Suprapubic skin (tissue), 4 donors: ENCODE measurements at regions not wholly inside any gene's neighbourhood (a gene's known extent, or its start where the extent isn't known, plus 50 kb on each side); places are given as distances from the start of the nearest gene placed in this dataset.

Experiments
- DNase-seq, 2 donors: peaks; one replicate each; pipeline ENCODE4 v3.0.0-alpha.2; 2019; ENCODE audit warnings: low spot score in 2 of 2
- H3K27ac ChIP-seq: fragments of 200-600 bp; sonication (generic); one replicate; pipeline ENCODE4 v1.5.1; 2019
- H3K27me3 ChIP-seq: fragments of 200-600 bp; sonication (generic); one replicate; pipeline ENCODE4 v1.5.1; 2019
- H3K36me3 ChIP-seq: fragments of 200-600 bp; sonication (generic); one replicate; pipeline ENCODE4 v1.5.1; 2019
- H3K4me1 ChIP-seq: fragments of 200-600 bp; sonication (generic); one replicate; pipeline ENCODE4 v1.5.1; 2019
- H3K4me3 ChIP-seq: fragments of 200-600 bp; sonication (generic); one replicate; pipeline ENCODE4 v1.5.1; 2019; ENCODE audit warnings: mild to moderate bottlenecking
- H3K9me3 ChIP-seq: fragments of 200-600 bp; sonication (generic); one replicate; pipeline ENCODE4 v1.5.1; 2019
- EP300 ChIP-seq: sonication (generic); formaldehyde crosslinking; IDR thresholded peaks from one replicate; pipeline ENCODE4 v1.6.1; 2017; ENCODE audit warnings: antibody characterized with exemption
- POLR2A ChIP-seq, 2 donors: fragments of 450-650 bp; IDR thresholded peaks; one replicate each; pipeline ENCODE4 v1.6.1; 2017; ENCODE audit warnings: antibody characterized with exemption in 2 of 2, mild to moderate bottlenecking in 2 of 2, moderate library complexity in 2 of 2
- POLR2AphosphoS5 ChIP-seq, 3 donors: sonication (generic); formaldehyde crosslinking; IDR thresholded peaks; one replicate each; pipeline ENCODE4 v1.6.1; 2017; ENCODE audit warnings: antibody characterized with exemption in 3 of 3
- WGBS: methylation state at CpG from one replicate; pipeline ENCODE4 v1.1.5; 2018; 5-methylcytosine and 5-hydroxymethylcytosine counted together
- TF ChIP-seq, protein P1 (sequence below), 2 donors: fragments of 200-600 bp in 1 of 2; fragments of 450-650 bp in 1 of 2; sonication (generic) in 1 of 2; IDR thresholded peaks; one replicate each; pipeline ENCODE4 v1.5.1; 2016 to 2019; ENCODE audit warnings: antibody characterized with exemption in 2 of 2, mild to moderate bottlenecking in 1 of 2, moderate library complexity in 1 of 2

DNA sequence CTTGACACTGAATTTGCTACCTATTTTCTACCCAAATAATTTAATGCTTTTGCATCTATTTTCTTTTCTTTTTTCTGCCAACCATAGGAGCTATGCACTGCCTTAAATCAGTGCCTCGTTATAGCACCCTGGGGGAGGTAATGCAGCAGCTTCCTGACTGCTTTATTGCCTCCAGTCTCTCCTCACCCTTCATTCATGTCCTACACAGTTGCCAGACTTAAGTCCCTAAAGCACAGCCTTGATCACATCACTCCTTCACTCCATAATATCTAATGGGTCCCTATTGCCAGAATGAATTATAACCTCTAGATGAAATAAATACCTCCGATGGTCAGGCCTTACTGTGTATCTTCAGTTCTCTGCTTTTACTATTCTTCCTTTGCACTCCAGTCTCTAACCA is 211.2 kb upstream of the GLRA1 start:
- H3K27ac ChIP-seq: no peak overlapping the region
- DNase-seq: no peak

DNA sequence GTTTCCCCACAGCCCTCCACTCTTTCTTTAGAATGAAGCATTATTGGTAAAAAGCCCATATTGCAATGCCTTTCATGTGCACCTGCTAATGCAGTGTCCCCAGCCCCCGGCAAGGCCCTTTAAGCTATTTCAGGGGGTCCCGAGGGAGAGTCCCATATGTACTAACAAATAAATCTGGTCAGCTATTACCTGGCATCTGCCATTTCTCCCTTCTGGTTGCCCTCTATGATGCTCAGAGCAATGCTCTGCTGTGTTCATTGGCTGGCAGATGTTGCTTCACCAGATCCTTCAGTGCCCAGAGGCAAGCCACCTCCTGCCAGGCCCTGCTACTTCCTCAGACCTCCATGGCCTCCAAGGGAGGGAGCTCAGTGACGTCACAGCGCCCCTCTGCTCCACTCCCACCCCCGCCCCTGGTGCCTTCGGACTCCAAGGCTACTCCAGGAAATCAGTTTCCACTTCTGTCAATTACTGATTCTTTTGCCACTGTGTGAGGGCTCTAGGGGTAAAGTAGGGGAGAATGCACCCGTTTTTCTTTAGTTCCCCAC is 201.1 kb upstream of the GLRA1 start:
- WGBS: 43% methylated on average over 7 of the region's 7 CpGs
- Histone ChIP-seq H3K4me3 (no peak overlapping the region), H3K27me3 (no peaks in the 10 kb centered on the region), H3K9me3 (no peaks in the 10 kb centered on the region), H3K27ac (no peak overlapping the region), H3K36me3 (no peaks in the 10 kb centered on the region), H3K4me1 (no peaks in the 10 kb centered on the region)
- DNase-seq: no peak
- TF ChIP-seq POLR2A (IDR thresholded peaks at IDR 0.05): no peak
- TF ChIP-seq, protein P1, sequence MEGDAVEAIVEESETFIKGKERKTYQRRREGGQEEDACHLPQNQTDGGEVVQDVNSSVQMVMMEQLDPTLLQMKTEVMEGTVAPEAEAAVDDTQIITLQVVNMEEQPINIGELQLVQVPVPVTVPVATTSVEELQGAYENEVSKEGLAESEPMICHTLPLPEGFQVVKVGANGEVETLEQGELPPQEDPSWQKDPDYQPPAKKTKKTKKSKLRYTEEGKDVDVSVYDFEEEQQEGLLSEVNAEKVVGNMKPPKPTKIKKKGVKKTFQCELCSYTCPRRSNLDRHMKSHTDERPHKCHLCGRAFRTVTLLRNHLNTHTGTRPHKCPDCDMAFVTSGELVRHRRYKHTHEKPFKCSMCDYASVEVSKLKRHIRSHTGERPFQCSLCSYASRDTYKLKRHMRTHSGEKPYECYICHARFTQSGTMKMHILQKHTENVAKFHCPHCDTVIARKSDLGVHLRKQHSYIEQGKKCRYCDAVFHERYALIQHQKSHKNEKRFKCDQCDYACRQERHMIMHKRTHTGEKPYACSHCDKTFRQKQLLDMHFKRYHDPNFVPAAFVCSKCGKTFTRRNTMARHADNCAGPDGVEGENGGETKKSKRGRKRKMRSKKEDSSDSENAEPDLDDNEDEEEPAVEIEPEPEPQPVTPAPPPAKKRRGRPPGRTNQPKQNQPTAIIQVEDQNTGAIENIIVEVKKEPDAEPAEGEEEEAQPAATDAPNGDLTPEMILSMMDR (IDR thresholded peaks at IDR 0.05): no peak
- no peak for TF ChIP-seq POLR2AphosphoS5 (IDR thresholded peaks at IDR 0.05)
- TF ChIP-seq EP300: no peak

More for the DNA sequence above, 211.2 kb upstream of the GLRA1 start:
- Histone ChIP-seq H3K9me3 (no peaks in the 10 kb centered on the region), H3K4me1 (no peaks in the 10 kb centered on the region), H3K27me3 (peaks cover 4% of the 10 kb centered on the region), H3K36me3 (no peaks in the 10 kb centered on the region), H3K4me3 (no peak overlapping the region)
- TF ChIP-seq EP300 (no peak), POLR2A (IDR thresholded peaks at IDR 0.05) (no peak), POLR2AphosphoS5 (IDR thresholded peaks at IDR 0.05) (no peak)
- TF ChIP-seq, protein P1 (IDR thresholded peaks at IDR 0.05): no peak
- 54% methylated on average over 2 of the region's 2 CpGs for WGBS

DNA sequence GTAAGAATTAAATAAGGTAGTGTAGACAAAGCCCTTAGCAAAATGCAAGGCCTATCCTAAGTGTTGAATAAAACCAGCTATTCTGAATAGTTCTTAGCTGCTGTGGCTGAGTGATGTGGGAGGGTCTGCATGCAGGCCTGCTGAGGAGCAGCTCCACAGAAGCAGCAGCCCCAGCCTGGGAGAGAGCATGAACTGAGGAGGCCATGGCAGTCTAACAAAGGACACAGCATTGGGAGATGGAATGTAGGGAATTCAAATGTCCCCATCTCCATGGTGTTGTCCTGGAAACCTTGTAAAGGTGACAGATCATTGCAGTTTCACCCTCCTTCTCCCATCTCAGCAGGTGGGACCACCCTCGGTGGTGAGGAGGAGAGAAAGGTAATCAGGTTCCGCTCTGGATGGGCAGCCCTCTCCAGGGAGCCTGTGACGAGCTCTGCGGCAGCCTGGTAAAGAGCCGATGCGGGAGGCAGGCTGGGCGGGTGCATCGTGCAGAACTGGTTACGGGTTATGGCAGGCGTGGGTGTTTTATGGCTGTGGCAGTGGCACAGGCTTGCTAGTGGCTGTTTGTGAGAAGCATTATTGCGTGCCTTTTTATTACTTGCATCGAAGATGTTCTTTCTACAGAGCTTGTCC is 199.9 kb upstream of the GLRA1 start:
- no peaks in the 10 kb centered on the region for H3K9me3 ChIP-seq
- H3K4me3 ChIP-seq: no peak overlapping the region
- WGBS: 78% methylated on average over 12 of the region's 12 CpGs
- H3K27me3 ChIP-seq: no peaks in the 10 kb centered on the region
- DNase-seq: no peak
- no peak overlapping the region for H3K27ac ChIP-seq
- H3K36me3 ChIP-seq: no peaks in the 10 kb centered on the region
- TF ChIP-seq POLR2A (IDR thresholded peaks at IDR 0.05) (no peak), EP300 (no peak), POLR2AphosphoS5 (IDR thresholded peaks at IDR 0.05) (no peak)
- TF ChIP-seq, protein P1 (IDR thresholded peaks at IDR 0.05): no peak
- no peaks in the 10 kb centered on the region for H3K4me1 ChIP-seq

DNA sequence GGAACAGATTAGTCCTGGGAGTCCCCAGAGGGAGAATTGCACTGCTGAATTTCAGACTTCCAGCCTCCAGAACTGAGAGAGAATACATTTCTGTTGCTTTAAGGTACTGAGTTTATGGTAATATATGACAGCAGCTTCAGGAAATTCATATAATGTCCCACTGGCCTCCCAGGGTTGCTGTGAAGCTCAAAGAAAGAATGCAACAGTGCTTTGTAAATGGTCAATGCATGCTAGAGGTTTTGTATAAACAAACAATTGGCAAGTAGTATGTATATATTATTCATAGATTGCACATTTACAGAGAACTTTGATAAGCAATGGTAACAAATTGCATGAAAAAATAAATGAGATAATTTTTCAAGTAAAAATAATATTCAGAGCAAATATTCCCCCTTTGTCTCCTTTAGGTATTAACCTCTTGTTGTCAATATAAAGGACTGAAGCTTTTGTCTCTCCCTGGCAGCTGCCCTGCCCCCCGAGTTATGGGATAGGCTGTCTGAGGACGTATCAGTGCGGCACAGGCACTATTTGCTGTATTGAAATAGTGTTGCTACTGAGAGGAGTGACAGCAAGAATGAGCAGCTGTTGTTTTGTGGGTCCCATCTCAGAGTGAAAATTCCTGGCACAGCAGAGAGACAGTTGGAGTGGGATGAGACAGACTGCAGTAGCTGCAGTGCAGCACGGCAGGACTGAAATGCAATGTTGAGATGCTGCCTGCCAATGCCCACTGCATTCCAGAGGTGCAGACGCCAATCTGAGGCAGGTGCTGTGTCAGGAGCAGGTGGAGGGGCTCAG is 194.2 kb upstream of the GLRA1 start:
- no peak for DNase-seq
- Histone ChIP-seq H3K9me3 (no peaks in the 10 kb centered on the region), H3K4me1 (no peaks in the 10 kb centered on the region), H3K27me3 (no peaks in the 10 kb centered on the region), H3K4me3 (no peak overlapping the region), H3K36me3 (no peaks in the 10 kb centered on the region), H3K27ac (no peak overlapping the region)
- no peak for TF ChIP-seq EP300
- TF ChIP-seq, protein P1 (IDR thresholded peaks at IDR 0.05): no peak
- no peak for TF ChIP-seq POLR2AphosphoS5 (IDR thresholded peaks at IDR 0.05)
- no peak for TF ChIP-seq POLR2A (IDR thresholded peaks at IDR 0.05)
- 50% methylated on average over 5 of the region's 5 CpGs for WGBS

DNA sequence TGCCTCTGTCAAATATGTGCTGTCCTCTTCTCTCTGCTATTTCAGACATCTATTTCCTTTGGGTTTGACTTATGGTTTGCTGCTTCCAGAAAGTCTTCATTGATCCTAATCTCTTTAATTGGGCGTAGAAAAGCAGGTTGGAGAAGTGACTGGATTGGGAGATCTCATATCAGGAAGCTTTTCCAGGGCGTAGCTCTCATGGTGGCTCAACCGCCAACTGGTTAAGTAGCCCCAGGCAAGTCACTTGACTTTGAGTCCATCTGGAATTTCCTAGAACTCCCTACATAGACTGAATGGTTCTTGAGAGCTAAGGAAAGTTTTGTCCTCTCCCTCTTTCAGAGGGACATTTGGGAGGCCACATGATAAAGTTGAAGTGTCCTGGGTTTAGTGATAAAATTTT is 192.3 kb upstream of the GLRA1 start:
- WGBS: 62% methylated on average over 3 of the region's 3 CpGs
- no peak for TF ChIP-seq POLR2A (IDR thresholded peaks at IDR 0.05)
- TF ChIP-seq POLR2AphosphoS5 (IDR thresholded peaks at IDR 0.05): no peak
- no peak for TF ChIP-seq EP300
- TF ChIP-seq, protein P1 (IDR thresholded peaks at IDR 0.05): no peak
- no peak overlapping the region for H3K27ac ChIP-seq
- no peak overlapping the region for H3K4me3 ChIP-seq
- H3K36me3 ChIP-seq: no peaks in the 10 kb centered on the region
- no peaks in the 10 kb centered on the region for H3K9me3 ChIP-seq
- DNase-seq: no peak
- no peaks in the 10 kb centered on the region for H3K27me3 ChIP-seq
- H3K4me1 ChIP-seq: no peaks in the 10 kb centered on the region
